ENCODE measurements at regions not wholly inside any gene's neighbourhood (a gene's known extent, or its start where the extent isn't known, plus 50 kb on each side); places are given as distances from the start of the nearest gene placed in this dataset.
A peak's percentile ranks its signal among the peaks of the same experiment; 100 is the strongest.

- no peak overlapping the region for H3K27ac Mint-ChIP-seq
- no peak for DNase-seq
- H3K9me3 Mint-ChIP-seq, result no peaks in the 10 kb centered on the region
- no peak overlapping the region for H3K4me3 Mint-ChIP-seq
- H3K36me3 Mint-ChIP-seq (ENCODE audit: low read depth), result no peaks in the 10 kb centered on the region
- peaks cover 15% of the 10 kb centered on the region for H3K27me3 Mint-ChIP-seq
- H3K4me1 Mint-ChIP-seq, result peaks cover 5% of the 10 kb centered on the region
- intact Hi-C loops (cut with micrococcal nuclease), result no loop called here
These were observed 84.5 kb upstream of the SLC1A4 start for GRCh38 chr2:64904413-64905329.

GRCh38 chr2:64905338-64906024 lies 83.7 kb upstream of the SLC1A4 start:
- no peak overlapping the region for H3K4me3 Mint-ChIP-seq
- H3K9me3 Mint-ChIP-seq, result no peaks in the 10 kb centered on the region
- intact Hi-C loops (cut with micrococcal nuclease), result no loop called here
- no peak for DNase-seq
- H3K36me3 Mint-ChIP-seq (ENCODE audit: low read depth), result no peaks in the 10 kb centered on the region
- peaks cover 6% of the 10 kb centered on the region for H3K4me1 Mint-ChIP-seq
- no peak overlapping the region for H3K27ac Mint-ChIP-seq
- peaks cover 15% of the 10 kb centered on the region for H3K27me3 Mint-ChIP-seq

GRCh38 chr2:64906853-64907536 lies 82.2 kb upstream of the SLC1A4 start:
- peaks cover 15% of the 10 kb centered on the region for H3K27me3 Mint-ChIP-seq
- no peaks in the 10 kb centered on the region for H3K36me3 Mint-ChIP-seq (ENCODE audit: low read depth)
- no peak for DNase-seq
- H3K9me3 Mint-ChIP-seq, result no peaks in the 10 kb centered on the region
- H3K27ac Mint-ChIP-seq, result no peak overlapping the region
- H3K4me3 Mint-ChIP-seq, result no peak overlapping the region
- peaks cover 16% of the 10 kb centered on the region for H3K4me1 Mint-ChIP-seq
- intact Hi-C loops (cut with micrococcal nuclease), result no loop called here

- peaks cover 7% of the 10 kb centered on the region for H3K27me3 Mint-ChIP-seq
- peaks cover 19% of the 10 kb centered on the region for H3K4me1 Mint-ChIP-seq
- H3K27ac Mint-ChIP-seq, result no peak overlapping the region
- no peak overlapping the region for H3K4me3 Mint-ChIP-seq
- DNase-seq, result no peak
- no peaks in the 10 kb centered on the region for H3K36me3 Mint-ChIP-seq (ENCODE audit: low read depth)
- intact Hi-C loops (cut with micrococcal nuclease), result no loop called here
- no peaks in the 10 kb centered on the region for H3K9me3 Mint-ChIP-seq
These were observed 80.8 kb upstream of the SLC1A4 start for GRCh38 chr2:64908406-64908805.

GRCh38 chr2:64910523-64910922 lies 78.7 kb upstream of the SLC1A4 start:
- H3K9me3 Mint-ChIP-seq, result no peaks in the 10 kb centered on the region
- H3K4me1 Mint-ChIP-seq, result peaks cover 17% of the 10 kb centered on the region
- no peaks in the 10 kb centered on the region for H3K36me3 Mint-ChIP-seq (ENCODE audit: low read depth)
- H3K4me3 Mint-ChIP-seq, result no peak overlapping the region
- no peak for DNase-seq
- H3K27ac Mint-ChIP-seq, result peak overlapping the region; percentile 72
- peaks cover 6% of the 10 kb centered on the region for H3K27me3 Mint-ChIP-seq
- intact Hi-C loops (cut with micrococcal nuclease), result no loop called here

- no peaks in the 10 kb centered on the region for H3K9me3 Mint-ChIP-seq
- intact Hi-C loops (cut with micrococcal nuclease), result no loop called here
- no peak for DNase-seq
- H3K27ac Mint-ChIP-seq, result peak overlapping the region; percentile 72
- H3K27me3 Mint-ChIP-seq, result peaks cover 6% of the 10 kb centered on the region
- no peak overlapping the region for H3K4me3 Mint-ChIP-seq
- no peaks in the 10 kb centered on the region for H3K36me3 Mint-ChIP-seq (ENCODE audit: low read depth)
- peaks cover 17% of the 10 kb centered on the region for H3K4me1 Mint-ChIP-seq
These were observed 78.2 kb upstream of the SLC1A4 start for GRCh38 chr2:64910972-64911433.

- DNase-seq, result peak; percentile 72
- Mint-ChIP-seq H3K4me3 (no peak overlapping the region), H3K27me3 (no peaks in the 10 kb centered on the region), H3K27ac (no peak overlapping the region), H3K36me3 (ENCODE audit: low read depth) (no peaks in the 10 kb centered on the region), H3K9me3 (no peaks in the 10 kb centered on the region), H3K4me1 (peaks cover 26% of the 10 kb centered on the region)
- intact Hi-C loops (cut with micrococcal nuclease), result no loop called here
These were observed 75.8 kb upstream of the SLC1A4 start for GRCh38 chr2:64913357-64913869.

GRCh38 chr2:64914247-64914646 lies 75.0 kb upstream of the SLC1A4 start:
- Mint-ChIP-seq H3K9me3 (no peaks in the 10 kb centered on the region), H3K27me3 (no peaks in the 10 kb centered on the region), H3K4me3 (no peak overlapping the region), H3K27ac (no peak overlapping the region), H3K4me1 (peaks cover 33% of the 10 kb centered on the region), H3K36me3 (ENCODE audit: low read depth) (no peaks in the 10 kb centered on the region)
- DNase-seq, result no peak
- intact Hi-C loops (cut with micrococcal nuclease), result no loop called here

- H3K4me3 Mint-ChIP-seq, result no peak overlapping the region
- no peak for DNase-seq
- H3K4me1 Mint-ChIP-seq, result peaks cover 35% of the 10 kb centered on the region
- H3K36me3 Mint-ChIP-seq (ENCODE audit: low read depth), result no peaks in the 10 kb centered on the region
- no peaks in the 10 kb centered on the region for H3K27me3 Mint-ChIP-seq
- intact Hi-C loops (cut with micrococcal nuclease), result loop anchor here (5.0 kb wide), 2 partner anchors 142 to 272 kb away; partner anchors contain the start of gene CEP68
- H3K27ac Mint-ChIP-seq, result no peak overlapping the region
- H3K9me3 Mint-ChIP-seq, result no peaks in the 10 kb centered on the region
These were observed 74.3 kb upstream of the SLC1A4 start for GRCh38 chr2:64914735-64915509.

- H3K4me3 Mint-ChIP-seq, result no peak overlapping the region
These were observed 73.7 kb upstream of the SLC1A4 start for GRCh38 chr2:64915510-64915900.

GRCh38 chr2:64918220-64918886 lies 70.8 kb upstream of the SLC1A4 start:
- no peaks in the 10 kb centered on the region for H3K27me3 Mint-ChIP-seq
- DNase-seq, result no peak
- peak overlapping the region; percentile 92 for H3K27ac Mint-ChIP-seq
- intact Hi-C loops (cut with micrococcal nuclease), result loop anchor here (5.0 kb wide), 2 partner anchors 139 to 269 kb away; partner anchors contain the start of gene CEP68
- no peaks in the 10 kb centered on the region for H3K36me3 Mint-ChIP-seq (ENCODE audit: low read depth)
- no peaks in the 10 kb centered on the region for H3K9me3 Mint-ChIP-seq
- peak overlapping the region; percentile 95 for H3K4me3 Mint-ChIP-seq
- peaks cover 24% of the 10 kb centered on the region for H3K4me1 Mint-ChIP-seq

More at GRCh38 chr2:64915510-64915900, 73.7 kb upstream of the SLC1A4 start:
- Mint-ChIP-seq H3K9me3 (no peaks in the 10 kb centered on the region), H3K36me3 (ENCODE audit: low read depth) (no peaks in the 10 kb centered on the region), H3K4me1 (peaks cover 34% of the 10 kb centered on the region), H3K27me3 (no peaks in the 10 kb centered on the region), H3K27ac (no peak overlapping the region)
- no peak for DNase-seq
- intact Hi-C loops (cut with micrococcal nuclease), result loop anchor here (5.0 kb wide), 2 partner anchors 142 to 272 kb away; partner anchors contain the start of gene CEP68

GRCh38 chr2:64919261-64919660 lies 69.9 kb upstream of the SLC1A4 start:
- H3K27ac Mint-ChIP-seq, result peak overlapping the region; percentile 31
- no peaks in the 10 kb centered on the region for H3K36me3 Mint-ChIP-seq (ENCODE audit: low read depth)
- intact Hi-C loops (cut with micrococcal nuclease), result loop anchor here (5.0 kb wide), 2 partner anchors 138 to 268 kb away; partner anchors contain the start of gene CEP68
- peaks cover 24% of the 10 kb centered on the region for H3K4me1 Mint-ChIP-seq
- no peaks in the 10 kb centered on the region for H3K9me3 Mint-ChIP-seq
- H3K4me3 Mint-ChIP-seq, result peak overlapping the region; percentile 29
- H3K27me3 Mint-ChIP-seq, result no peaks in the 10 kb centered on the region
- no peak for DNase-seq
